Liver (tissue), 3 donors: ENCODE measurements at regions not wholly inside any gene's neighbourhood (a gene's known extent, or its start where the extent isn't known, plus 50 kb on each side); places are given as distances from the start of the nearest gene placed in this dataset.

Experiments
- CTCF ChIP-seq: fragments of 150-350 bp; IDR thresholded peaks from 2 replicates; pipeline ENCODE4 v1.5.1; 2017; ENCODE audit warnings: improper control_type of control experiment, low read depth, low read length; ENCODE audit not compliant: missing input control
- GABPA ChIP-seq, 2 donors: IDR thresholded peaks in 1 of 2; conservative IDR thresholded peaks in 1 of 2; 2 replicates each; pipeline ENCODE4 v1.6.1; 2016; ENCODE audit warnings: antibody characterized with exemption in 2 of 2, mild to moderate bottlenecking in 1 of 2, moderate library complexity in 1 of 2
- JUND ChIP-seq, 2 donors: IDR thresholded peaks; 2 replicates each; pipeline ENCODE4 v1.6.1; 2016; ENCODE audit warnings: antibody characterized with exemption in 2 of 2
- SP1 ChIP-seq: IDR thresholded peaks from 2 replicates; pipeline ENCODE4 v1.6.1; 2018; ENCODE audit warnings: antibody characterized with exemption, mild to moderate bottlenecking
- YY1 ChIP-seq: IDR thresholded peaks from 2 replicates; pipeline ENCODE4 v1.6.1; 2016; ENCODE audit warnings: antibody characterized with exemption, mild to moderate bottlenecking
- donor health status: healthy.
- donor health status: healthy.

- TF ChIP-seq CTCF (no peak), SP1 (no peak), GABPA (IDR thresholded peaks at IDR 0.05 in 1 of 2, conservative IDR thresholded peaks at IDR 0.05 in 1 of 2) (no peak), JUND (IDR thresholded peaks at IDR 0.05) (no peak), YY1 (no peak)
Observed at GRCh38 chr20:11056414-11056813, 382.6 kb upstream of the JAG1 start.
